Cardiac muscle cell (in vitro differentiated cells and primary cell): ENCODE measurements at regions not wholly inside any gene's neighbourhood (a gene's known extent, or its start where the extent isn't known, plus 50 kb on each side); places are given as distances from the start of the nearest gene placed in this dataset.

ENCODE experiments used
- DNase-seq, 2 donors: peaks; one replicate each; pipeline versions ENCODE4 v3.0.0 to v3.0.0-alpha.2; 2010 to 2017; ENCODE audit warnings: low read depth in 1 of 2, low spot score in 1 of 2
- H3K27ac ChIP-seq: fragments of 200-600 bp; sonication (generic); 2 replicates; pipeline ENCODE4 v1.5.1; 2016
- H3K27me3 ChIP-seq: fragments of 200-600 bp; sonication (generic); 2 replicates; pipeline ENCODE4 v1.6.0; 2016; ENCODE audit warnings: control low read depth
- H3K36me3 ChIP-seq: fragments of 200-600 bp; sonication (generic); 2 replicates; pipeline ENCODE4 v1.5.1; 2016; ENCODE audit warnings: control low read depth
- H3K4me1 ChIP-seq: fragments of 200-600 bp; sonication (generic); 2 replicates; pipeline ENCODE4 v1.8.1; 2017; ENCODE audit warnings: low read depth, mild to moderate bottlenecking, mixed run types
- H3K4me3 ChIP-seq: fragments of 200-600 bp; sonication (generic); 2 replicates; pipeline ENCODE4 v1.5.1; 2016; ENCODE audit warnings: mild to moderate bottlenecking
- H3K9me3 ChIP-seq: fragments of 200-600 bp; sonication (generic); 2 replicates; pipeline ENCODE4 v1.5.1; 2017; ENCODE audit warnings: low read depth, mild to moderate bottlenecking, control low read depth
- TF ChIP-seq, protein P1 (sequence below): IDR thresholded peaks from 2 replicates; pipeline ENCODE4 v1.5.1; 2012; ENCODE audit warnings: low read depth, mild to moderate bottlenecking, low read length

DNA sequence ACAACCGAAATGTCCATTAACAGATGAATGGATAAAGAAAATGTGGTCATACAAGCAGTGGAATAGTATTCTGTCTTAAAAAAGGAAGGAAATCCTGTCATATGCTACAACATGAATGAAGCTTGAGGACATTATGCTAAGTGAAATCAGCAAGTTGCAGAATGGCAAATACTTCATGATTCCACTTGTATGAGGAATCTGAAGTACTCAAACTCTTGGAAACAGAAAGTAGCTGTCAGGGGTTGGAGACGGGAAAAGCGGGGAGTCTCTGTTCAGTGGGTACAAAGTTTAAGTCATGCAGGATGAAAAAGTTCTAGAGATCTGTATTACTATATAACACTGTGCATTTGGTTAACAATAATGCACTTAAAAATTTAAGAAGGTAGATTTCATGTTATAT is 209.0 kb upstream of the SIX2 start:
- DNase-seq, result no peak
- Histone ChIP-seq H3K27me3 (no peaks in the 10 kb centered on the region), H3K27ac (no peak overlapping the region), H3K9me3 (no peaks in the 10 kb centered on the region), H3K4me1 (no peaks in the 10 kb centered on the region), H3K4me3 (no peak overlapping the region), H3K36me3 (no peaks in the 10 kb centered on the region)
- TF ChIP-seq, protein P1, sequence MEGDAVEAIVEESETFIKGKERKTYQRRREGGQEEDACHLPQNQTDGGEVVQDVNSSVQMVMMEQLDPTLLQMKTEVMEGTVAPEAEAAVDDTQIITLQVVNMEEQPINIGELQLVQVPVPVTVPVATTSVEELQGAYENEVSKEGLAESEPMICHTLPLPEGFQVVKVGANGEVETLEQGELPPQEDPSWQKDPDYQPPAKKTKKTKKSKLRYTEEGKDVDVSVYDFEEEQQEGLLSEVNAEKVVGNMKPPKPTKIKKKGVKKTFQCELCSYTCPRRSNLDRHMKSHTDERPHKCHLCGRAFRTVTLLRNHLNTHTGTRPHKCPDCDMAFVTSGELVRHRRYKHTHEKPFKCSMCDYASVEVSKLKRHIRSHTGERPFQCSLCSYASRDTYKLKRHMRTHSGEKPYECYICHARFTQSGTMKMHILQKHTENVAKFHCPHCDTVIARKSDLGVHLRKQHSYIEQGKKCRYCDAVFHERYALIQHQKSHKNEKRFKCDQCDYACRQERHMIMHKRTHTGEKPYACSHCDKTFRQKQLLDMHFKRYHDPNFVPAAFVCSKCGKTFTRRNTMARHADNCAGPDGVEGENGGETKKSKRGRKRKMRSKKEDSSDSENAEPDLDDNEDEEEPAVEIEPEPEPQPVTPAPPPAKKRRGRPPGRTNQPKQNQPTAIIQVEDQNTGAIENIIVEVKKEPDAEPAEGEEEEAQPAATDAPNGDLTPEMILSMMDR, result no peak

DNA sequence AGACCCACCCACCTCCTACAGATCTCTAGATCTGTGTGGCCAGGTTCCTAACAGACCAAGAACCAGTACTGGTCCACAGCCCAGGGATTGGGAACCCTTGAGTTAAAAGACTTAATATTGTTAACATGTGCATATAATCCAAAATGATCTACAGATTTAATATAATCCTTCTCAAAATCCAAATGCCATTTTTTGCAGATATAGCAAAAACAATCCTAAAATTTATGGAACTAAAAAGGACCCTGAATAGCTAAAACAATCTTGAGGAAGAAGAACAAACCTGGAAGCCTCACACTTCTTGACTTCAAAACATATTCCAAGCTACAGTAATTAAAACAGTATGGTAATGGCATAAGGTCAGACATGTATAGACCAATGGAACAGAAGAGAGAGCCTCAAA is 206.9 kb upstream of the SIX2 start:
- Histone ChIP-seq H3K27ac (no peak overlapping the region), H3K9me3 (no peaks in the 10 kb centered on the region), H3K27me3 (no peaks in the 10 kb centered on the region), H3K4me1 (no peaks in the 10 kb centered on the region), H3K4me3 (no peak overlapping the region), H3K36me3 (no peaks in the 10 kb centered on the region)
- DNase-seq, result no peak
- TF ChIP-seq, protein P1, result no peak

GRCh38 chr2:45214550-45214949 is 205.3 kb upstream of the SIX2 start:
- no peak for DNase-seq
- H3K9me3 ChIP-seq, result no peaks in the 10 kb centered on the region
- no peak overlapping the region for H3K4me3 ChIP-seq
- TF ChIP-seq, protein P1, result no peak
- no peaks in the 10 kb centered on the region for H3K4me1 ChIP-seq
- H3K27ac ChIP-seq, result no peak overlapping the region
- H3K36me3 ChIP-seq, result no peaks in the 10 kb centered on the region
- H3K27me3 ChIP-seq, result no peaks in the 10 kb centered on the region

DNA sequence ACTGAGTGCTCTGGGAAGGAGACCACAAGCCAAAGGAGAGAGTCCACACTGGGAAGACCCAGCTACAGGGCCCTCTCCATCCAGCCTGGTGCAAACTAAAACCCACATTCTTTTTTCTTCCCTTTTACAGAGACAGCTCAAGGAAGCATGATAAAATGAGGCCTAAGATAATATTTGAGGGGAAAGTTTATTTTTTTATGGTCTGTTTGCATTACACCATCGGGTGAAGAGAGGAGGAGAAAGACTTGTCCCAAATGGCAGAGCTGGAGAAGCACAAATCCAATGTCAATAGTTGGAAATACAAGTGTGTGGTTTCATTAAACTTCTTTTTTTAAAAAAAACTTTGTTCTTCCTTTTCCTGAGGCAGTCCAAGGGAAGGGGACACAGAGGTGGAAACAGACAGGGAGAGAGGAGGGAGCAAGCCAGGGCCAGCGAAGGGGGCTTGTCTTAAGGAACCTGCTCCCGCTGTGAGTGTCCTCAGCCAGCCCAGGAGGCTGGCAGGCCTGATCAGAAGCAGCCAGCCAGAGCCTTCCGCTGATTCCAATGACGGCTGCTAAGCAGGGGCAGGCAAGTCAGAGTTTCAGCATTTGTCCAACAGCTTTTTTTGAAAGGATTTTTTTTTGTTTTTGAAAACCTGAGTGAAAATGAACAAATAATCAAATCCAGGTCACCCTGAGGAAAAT is 203.8 kb upstream of the SIX2 start:
- H3K27ac ChIP-seq, result no peak overlapping the region
- H3K4me1 ChIP-seq, result no peaks in the 10 kb centered on the region
- H3K36me3 ChIP-seq, result no peaks in the 10 kb centered on the region
- TF ChIP-seq, protein P1, result no peak
- no peaks in the 10 kb centered on the region for H3K27me3 ChIP-seq
- no peaks in the 10 kb centered on the region for H3K9me3 ChIP-seq
- H3K4me3 ChIP-seq, result no peak overlapping the region
- peak in 1 of 2 donors; percentile 12 for DNase-seq

DNA sequence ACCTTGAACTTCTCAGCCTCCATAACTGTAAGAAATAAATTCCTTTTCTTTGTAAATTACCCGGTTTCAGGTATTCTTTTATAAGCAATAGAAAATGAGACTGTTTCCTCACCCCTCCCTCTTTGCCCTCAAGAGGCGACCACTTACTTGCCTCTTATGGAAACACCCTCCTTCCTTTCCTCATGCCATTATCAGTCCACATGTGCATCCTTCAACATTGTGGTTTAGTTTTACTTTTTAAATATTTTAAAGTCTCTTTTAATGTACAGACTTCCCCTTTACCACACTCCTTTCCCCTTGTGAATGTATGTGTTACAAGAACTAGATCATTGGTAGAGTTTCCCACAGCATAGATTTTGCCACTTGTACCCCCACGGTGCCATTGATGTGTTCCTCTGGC is 202.4 kb upstream of the SIX2 start:
- DNase-seq, result no peak
- no peaks in the 10 kb centered on the region for H3K4me1 ChIP-seq
- H3K4me3 ChIP-seq, result no peak overlapping the region
- TF ChIP-seq, protein P1, result no peak
- no peaks in the 10 kb centered on the region for H3K9me3 ChIP-seq
- H3K36me3 ChIP-seq, result no peaks in the 10 kb centered on the region
- no peak overlapping the region for H3K27ac ChIP-seq
- H3K27me3 ChIP-seq, result no peaks in the 10 kb centered on the region
